H9 (cell line): ENCODE measurements at regions not wholly inside any gene's neighbourhood (a gene's known extent, or its start where the extent isn't known, plus 50 kb on each side); places are given as distances from the start of the nearest gene placed in this dataset.
"Not testable (repeated sequence)": the region's sequence is repeated elsewhere in the genome, so short reads cannot be mapped to it uniquely, and the experiment has no call there.

Experiments used
- DNase-seq: peaks from one replicate; pipeline ENCODE4 v3.0.0-alpha.2; 2017
- H2AFZ ChIP-seq: one replicate; pipeline ENCODE4 v1.6.1; 2013; ENCODE audit warnings: mild to moderate bottlenecking, low read length, control low read depth, moderate library complexity
- H2AK5ac ChIP-seq: 2 replicates; pipeline ENCODE4 v1.6.1; 2013; ENCODE audit warnings: low read length, control low read depth, mixed read lengths; ENCODE audit not compliant: insufficient read length
- H2BK120ac ChIP-seq: one replicate; pipeline ENCODE4 v1.6.1; 2013; ENCODE audit warnings: low read depth, mild to moderate bottlenecking, low read length, control low read depth, inconsistent platforms; ENCODE audit not compliant: poor library complexity, severe bottlenecking
- H2BK12ac ChIP-seq: 2 replicates; pipeline ENCODE4 v1.6.1; 2013; ENCODE audit warnings: low read length, control low read depth, mixed read lengths, low read depth; ENCODE audit not compliant: insufficient read length
- H2BK15ac ChIP-seq: 2 replicates; pipeline ENCODE4 v1.6.1; 2013; ENCODE audit warnings: low read depth, low read length, control low read depth
- H2BK20ac ChIP-seq: one replicate; pipeline ENCODE4 v1.6.1; 2013; ENCODE audit warnings: low read depth, mild to moderate bottlenecking, low read length, control low read depth, inconsistent platforms; ENCODE audit not compliant: poor library complexity, severe bottlenecking
- H2BK5ac ChIP-seq: 2 replicates; pipeline ENCODE4 v1.6.1; 2013; ENCODE audit warnings: low read length, control low read depth, mixed read lengths; ENCODE audit not compliant: insufficient read length
- H3K14ac ChIP-seq: 2 replicates; pipeline ENCODE4 v1.6.1; 2013; ENCODE audit warnings: low read length, control low read depth; ENCODE audit not compliant: insufficient read depth
- H3K18ac ChIP-seq: 2 replicates; pipeline ENCODE4 v1.6.1; 2013; ENCODE audit warnings: low read depth, mild to moderate bottlenecking, mixed read lengths, low read length, control low read depth; ENCODE audit not compliant: insufficient read length
- H3K23ac ChIP-seq: 2 replicates; pipeline ENCODE4 v1.6.1; 2013; ENCODE audit warnings: low read length, control low read depth, mixed read lengths, low read depth; ENCODE audit not compliant: insufficient read length
- H3K23me2 ChIP-seq: 2 replicates; pipeline ENCODE4 v1.6.1; 2013; ENCODE audit warnings: low read depth, mild to moderate bottlenecking, mixed read lengths, low read length, control low read depth; ENCODE audit not compliant: insufficient read length, poor library complexity, severe bottlenecking
- H3K27ac ChIP-seq: 2 replicates; pipeline ENCODE4 v1.5.1; 2013; ENCODE audit warnings: low read length, control low read depth, mixed read lengths, low read depth; ENCODE audit not compliant: insufficient read length
- H3K27me3 ChIP-seq: 2 replicates; pipeline ENCODE4 v1.6.1; 2013; ENCODE audit warnings: low read length, control low read depth, inconsistent platforms; ENCODE audit not compliant: insufficient read depth
- H3K4ac ChIP-seq: 2 replicates; pipeline ENCODE4 v1.6.1; 2013; ENCODE audit warnings: low read depth, mild to moderate bottlenecking, control low read depth, inconsistent platforms, low read length, moderate library complexity
- H3K4me1 ChIP-seq: 2 replicates; pipeline ENCODE4 v1.6.1; 2013; ENCODE audit warnings: low read length, control low read depth, inconsistent platforms; ENCODE audit not compliant: insufficient read depth
- H3K4me2 ChIP-seq: 2 replicates; pipeline ENCODE4 v1.6.1; 2013; ENCODE audit warnings: low read length, control low read depth, mixed read lengths; ENCODE audit not compliant: insufficient read length, insufficient read depth
- H3K56ac ChIP-seq: 2 replicates; pipeline ENCODE4 v1.6.1; 2013; ENCODE audit warnings: low read depth, mild to moderate bottlenecking, mixed read lengths, low read length, control low read depth; ENCODE audit not compliant: insufficient read length
- H3K79me1 ChIP-seq: 2 replicates; pipeline ENCODE4 v1.6.1; 2013; ENCODE audit warnings: low read depth, mild to moderate bottlenecking, moderate library complexity, low read length, control low read depth, inconsistent platforms; ENCODE audit not compliant: insufficient read depth, poor library complexity, severe bottlenecking
- H3K79me2 ChIP-seq: 2 replicates; pipeline ENCODE4 v1.6.1; 2013; ENCODE audit warnings: low read length, control low read depth, inconsistent platforms; ENCODE audit not compliant: insufficient read depth
- H3K9ac ChIP-seq: 2 replicates; pipeline ENCODE4 v1.6.1; 2013; ENCODE audit warnings: low read length, control low read depth, mixed read lengths; ENCODE audit not compliant: insufficient read length; ENCODE audit errors: extremely low read depth
- H3K9me3 ChIP-seq: one replicate; pipeline ENCODE4 v1.6.1; 2013; ENCODE audit warnings: low read depth, low read length, inconsistent platforms; ENCODE audit not compliant: control insufficient read depth
- H3T11ph ChIP-seq: one replicate; pipeline ENCODE4 v1.6.1; 2013; ENCODE audit warnings: mild to moderate bottlenecking, low read length, control low read depth, inconsistent platforms
- H4K20me1 ChIP-seq: one replicate; pipeline ENCODE4 v1.6.1; 2013; ENCODE audit not compliant: control insufficient read depth, insufficient read length, insufficient read depth
- H4K5ac ChIP-seq: 2 replicates; pipeline ENCODE4 v1.6.1; 2013; ENCODE audit warnings: low read depth, mild to moderate bottlenecking, mixed read lengths, low read length, control low read depth; ENCODE audit not compliant: insufficient read length
- H4K8ac ChIP-seq: replicated peaks from 2 replicates; pipeline ENCODE4 v1.6.1; 2013; ENCODE audit warnings: low read length, control low read depth, mixed read lengths, low read depth; ENCODE audit not compliant: insufficient read length
- H4K91ac ChIP-seq: 2 replicates; pipeline ENCODE4 v1.6.1; 2013; ENCODE audit warnings: low read depth, mild to moderate bottlenecking, moderate library complexity, mixed read lengths, low read length, control low read depth; ENCODE audit not compliant: insufficient read length
- H3K27ac Mint-ChIP-seq, 3 experiments: 2 replicates in 2 of 3; 3 replicates in 1 of 3; pipeline ENCODE4 v1.8.0; 2020 to 2021; ENCODE audit warnings: mixed read lengths in 3 of 3, mild to moderate bottlenecking in 1 of 3, moderate library complexity in 1 of 3
- H3K27me3 Mint-ChIP-seq: 2 replicates; pipeline ENCODE4 v1.8.0; 2021; ENCODE audit warnings: low read depth, mild to moderate bottlenecking, moderate library complexity, mixed read lengths
- H3K36me3 Mint-ChIP-seq, 3 experiments: 2 replicates in 2 of 3; 3 replicates in 1 of 3; pipeline ENCODE4 v1.8.0; 2020 to 2021; ENCODE audit warnings: low read depth in 3 of 3, mixed read lengths in 3 of 3; ENCODE audit not compliant: insufficient read depth in 1 of 3
- H3K4me1 Mint-ChIP-seq, 2 experiments: 2 replicates each; pipeline ENCODE4 v1.8.0; 2020; ENCODE audit warnings: mixed read lengths in 2 of 2
- H3K4me3 Mint-ChIP-seq, 2 experiments: 2 replicates in 1 of 2; 3 replicates in 1 of 2; pipeline ENCODE4 v1.8.0; 2020 to 2021; ENCODE audit warnings: mild to moderate bottlenecking in 2 of 2, mixed read lengths in 2 of 2, moderate library complexity in 1 of 2
- H3K9me3 Mint-ChIP-seq, 2 experiments: 2 replicates in 1 of 2; 3 replicates in 1 of 2; pipeline ENCODE4 v1.8.0; 2020; ENCODE audit warnings: mild to moderate bottlenecking in 2 of 2, mixed read lengths in 2 of 2, moderate library complexity in 1 of 2
- CTCF ChIP-seq: fragments of 200-600 bp; sonication (generic); conservative IDR thresholded peaks from 3 replicates; pipeline ENCODE4 v1.8.0; 2021; ENCODE audit warnings: antibody characterized with exemption, mild to moderate bottlenecking
- WGBS: extraction: QIAGEN DNeasy Blood & Tissue Kit; methylation state at CpG from one replicate; pipeline ENCODE4 v1.1.7; 2013; ENCODE audit warnings: missing lambda C conversion rate, low lambda C conversion rate, mixed read lengths; ENCODE audit not compliant: insufficient read length; ENCODE audit errors: extremely low coverage; 5-methylcytosine and 5-hydroxymethylcytosine counted together

- no peak for TF ChIP-seq CTCF
- no peak overlapping the region for H2BK20ac ChIP-seq
- H3K79me1 ChIP-seq = no peaks in the 10 kb centered on the region
- H3K27ac ChIP-seq = no peak overlapping the region
- no peaks in the 10 kb centered on the region for H3K79me2 ChIP-seq
- H3K14ac ChIP-seq = no peak overlapping the region
- no CpG with 5 or more reads among the region's 2 CpGs for WGBS
- H2AFZ ChIP-seq = no peak overlapping the region
- no peak overlapping the region for H3K4ac ChIP-seq
- peaks cover 71% of the 10 kb centered on the region for H3K9me3 ChIP-seq
- no peak overlapping the region for H4K91ac ChIP-seq
- H3K23me2 ChIP-seq = no peaks in the 10 kb centered on the region
- no peak overlapping the region for H4K5ac ChIP-seq
- no peaks in the 10 kb centered on the region for H3K4me1 ChIP-seq
- H2AK5ac ChIP-seq = no peak overlapping the region
- H4K20me1 ChIP-seq = no peaks in the 10 kb centered on the region
- peaks cover 97 to 98% of the 10 kb centered on the region in 2 experiments for H3K9me3 Mint-ChIP-seq
- no peak overlapping the region for H3K9ac ChIP-seq
- no peak overlapping the region for H3K4me3 Mint-ChIP-seq
- H3K4me2 ChIP-seq = no peak overlapping the region
- H3K18ac ChIP-seq = no peak overlapping the region
- peaks cover 0 to 42% (median 12%) of the 10 kb centered on the region in 3 experiments; a peak in 6 of 7 replicates for H3K36me3 Mint-ChIP-seq
- H2BK12ac ChIP-seq = no peak overlapping the region
- no peaks in the 10 kb centered on the region for H3K27me3 ChIP-seq
- no peak overlapping the region for H3T11ph ChIP-seq
- no peaks in the 10 kb centered on the region for H3K4me1 Mint-ChIP-seq
- no peak overlapping the region for H4K8ac ChIP-seq
- DNase-seq = no peak
- no peak overlapping the region for H3K56ac ChIP-seq
- no peak overlapping the region for H2BK5ac ChIP-seq
- no peak overlapping the region for H3K23ac ChIP-seq
- H3K27me3 Mint-ChIP-seq = no peaks in the 10 kb centered on the region; the same call in none of the 2 replicates
- no peak overlapping the region for H2BK120ac ChIP-seq
- H3K27ac Mint-ChIP-seq = no peak overlapping the region
- no peak overlapping the region for H2BK15ac ChIP-seq
Measured at GRCh38 chr14:106179761-106180160, 653.4 kb downstream of the TMEM121 start.

- H3K27me3 ChIP-seq, H3K79me2 ChIP-seq, H3K27me3 Mint-ChIP-seq, H3K4me1 ChIP-seq, H2BK5ac ChIP-seq, DNase-seq, H3K79me1 ChIP-seq, H3K56ac ChIP-seq, H3K4me3 Mint-ChIP-seq, H4K20me1 ChIP-seq, H3K4ac ChIP-seq, H2BK120ac ChIP-seq, H4K8ac ChIP-seq, H3K18ac ChIP-seq, H4K91ac ChIP-seq, H3T11ph ChIP-seq, H3K23me2 ChIP-seq, H3K4me1 Mint-ChIP-seq, H3K4me2 ChIP-seq, H2AK5ac ChIP-seq, H2BK20ac ChIP-seq, H2BK15ac ChIP-seq, H3K27ac ChIP-seq, H3K27ac Mint-ChIP-seq, H3K14ac ChIP-seq, H2AFZ ChIP-seq, H2BK12ac ChIP-seq, H3K9ac ChIP-seq, H4K5ac ChIP-seq, H3K23ac ChIP-seq: not testable (repeated sequence)
- Mint-ChIP-seq H3K36me3 (peaks cover 0 to 24% (median 4%) of the 10 kb centered on the region in 3 experiments; a peak in 4 of 7 replicates), H3K9me3 (peaks cover 95 to 97% of the 10 kb centered on the region in 2 experiments)
- H3K9me3 ChIP-seq = peaks cover 81% of the 10 kb centered on the region
- WGBS = no CpG with 5 or more reads among the region's 8 CpGs
Measured at GRCh38 chr14:106184771-106185170, 658.4 kb downstream of the TMEM121 start.
